GM12892 (cell line): ENCODE measurements at regions not wholly inside any gene's neighbourhood (a gene's known extent, or its start where the extent isn't known, plus 50 kb on each side); places are given as distances from the start of the nearest gene placed in this dataset.

Experiments used
- POLR2A ChIP-seq: IDR thresholded peaks from 2 replicates; pipeline ENCODE4 v1.6.1; 2011; ENCODE audit warnings: low read depth, low read length, control low read depth
- POLR2AphosphoS5 ChIP-seq: IDR thresholded peaks from 2 replicates; pipeline ENCODE4 v1.6.1; 2011; ENCODE audit warnings: low read depth, low read length, control low read depth

DNA sequence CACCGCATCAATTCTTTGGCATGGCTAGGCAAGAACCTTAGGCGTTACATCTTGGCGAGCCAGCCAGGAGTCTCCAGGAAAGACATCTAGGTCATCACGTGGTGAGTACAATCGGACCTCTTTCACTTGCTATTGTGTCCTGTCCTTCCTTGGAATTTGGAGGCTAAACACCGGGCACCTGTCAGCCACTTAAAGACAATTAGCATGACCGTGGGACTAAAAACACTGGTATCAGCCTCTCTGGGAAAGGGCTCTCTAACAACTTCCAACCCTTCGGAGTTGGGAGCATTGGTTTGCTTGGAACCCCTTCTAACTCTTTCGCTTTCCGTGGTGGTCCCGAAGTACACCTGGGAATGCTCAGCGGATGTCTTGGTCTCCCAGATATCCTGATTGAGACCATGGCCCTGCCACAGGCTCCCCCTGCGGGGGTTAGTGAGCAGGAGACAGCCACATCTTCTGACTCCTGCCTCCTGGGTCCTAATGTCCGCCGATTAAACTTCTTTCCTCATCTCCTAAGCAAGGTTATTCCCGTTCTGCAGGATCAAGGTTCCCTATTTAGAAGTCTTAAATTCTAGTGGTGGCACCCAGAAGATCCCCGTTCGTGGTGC is 971.7 kb downstream of the FSCB start:
- TF ChIP-seq POLR2A: no peak
- no peak for TF ChIP-seq POLR2AphosphoS5
